WI38 (cell line): ENCODE measurements at regions not wholly inside any gene's neighbourhood (a gene's known extent, or its start where the extent isn't known, plus 50 kb on each side); places are given as distances from the start of the nearest gene placed in this dataset.
"Not testable (repeated sequence)": the region's sequence is repeated elsewhere in the genome, so short reads cannot be mapped to it uniquely, and the experiment has no call there.

ENCODE experiments used
- H3K4me3 ChIP-seq: 2 replicates; pipeline ENCODE4 v1.5.1; 2011; ENCODE audit warnings: low read depth, mild to moderate bottlenecking, control low read depth, low read length
- TF ChIP-seq, protein P1 (sequence below): IDR thresholded peaks from 2 replicates; pipeline ENCODE4 v1.5.1; 2012; ENCODE audit warnings: low read depth, mild to moderate bottlenecking, control low read depth, low read length

DNA sequence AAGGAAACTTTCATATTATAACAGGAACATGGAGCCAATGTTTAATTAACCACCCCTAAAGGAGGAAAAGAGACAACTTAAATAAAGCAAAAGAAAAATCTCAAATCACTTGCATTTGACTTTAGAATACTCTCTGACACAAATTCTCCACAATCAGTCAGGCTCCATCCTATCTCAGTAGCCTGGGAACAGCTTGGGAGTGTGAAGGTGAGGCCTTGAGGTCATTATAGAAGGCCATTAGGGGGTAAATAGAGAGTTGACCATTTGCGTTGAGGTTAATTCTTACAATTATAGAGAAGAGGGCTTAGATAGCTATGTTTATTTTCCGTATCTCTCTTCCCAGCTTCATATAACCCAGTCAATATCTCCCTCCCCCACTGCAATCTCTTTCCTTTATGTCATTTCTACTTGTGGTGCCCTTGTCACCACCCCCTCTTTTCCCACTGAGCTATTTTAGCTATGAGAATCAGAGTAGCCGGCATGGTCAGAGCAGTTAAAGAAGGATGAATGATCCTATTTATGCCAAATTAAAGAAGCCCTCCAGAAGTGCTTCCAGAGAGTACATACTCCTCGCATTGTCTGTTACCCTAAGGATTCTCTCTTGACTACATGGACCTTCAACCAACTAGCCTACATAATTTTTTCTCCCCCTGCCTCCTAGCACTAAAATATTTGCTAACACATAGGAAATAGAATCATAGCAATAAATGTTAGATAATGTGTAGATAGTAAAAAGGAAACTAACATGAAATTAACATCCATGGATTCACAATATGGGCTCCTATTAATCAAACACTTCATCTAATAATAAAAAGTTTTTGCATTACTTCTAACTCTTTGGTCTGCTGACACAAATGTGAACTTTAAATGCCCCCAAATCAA is 135.2 kb upstream of the KRR1 start:
- TF ChIP-seq, protein P1, sequence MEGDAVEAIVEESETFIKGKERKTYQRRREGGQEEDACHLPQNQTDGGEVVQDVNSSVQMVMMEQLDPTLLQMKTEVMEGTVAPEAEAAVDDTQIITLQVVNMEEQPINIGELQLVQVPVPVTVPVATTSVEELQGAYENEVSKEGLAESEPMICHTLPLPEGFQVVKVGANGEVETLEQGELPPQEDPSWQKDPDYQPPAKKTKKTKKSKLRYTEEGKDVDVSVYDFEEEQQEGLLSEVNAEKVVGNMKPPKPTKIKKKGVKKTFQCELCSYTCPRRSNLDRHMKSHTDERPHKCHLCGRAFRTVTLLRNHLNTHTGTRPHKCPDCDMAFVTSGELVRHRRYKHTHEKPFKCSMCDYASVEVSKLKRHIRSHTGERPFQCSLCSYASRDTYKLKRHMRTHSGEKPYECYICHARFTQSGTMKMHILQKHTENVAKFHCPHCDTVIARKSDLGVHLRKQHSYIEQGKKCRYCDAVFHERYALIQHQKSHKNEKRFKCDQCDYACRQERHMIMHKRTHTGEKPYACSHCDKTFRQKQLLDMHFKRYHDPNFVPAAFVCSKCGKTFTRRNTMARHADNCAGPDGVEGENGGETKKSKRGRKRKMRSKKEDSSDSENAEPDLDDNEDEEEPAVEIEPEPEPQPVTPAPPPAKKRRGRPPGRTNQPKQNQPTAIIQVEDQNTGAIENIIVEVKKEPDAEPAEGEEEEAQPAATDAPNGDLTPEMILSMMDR: no peak
- no peak overlapping the region for H3K4me3 ChIP-seq

DNA sequence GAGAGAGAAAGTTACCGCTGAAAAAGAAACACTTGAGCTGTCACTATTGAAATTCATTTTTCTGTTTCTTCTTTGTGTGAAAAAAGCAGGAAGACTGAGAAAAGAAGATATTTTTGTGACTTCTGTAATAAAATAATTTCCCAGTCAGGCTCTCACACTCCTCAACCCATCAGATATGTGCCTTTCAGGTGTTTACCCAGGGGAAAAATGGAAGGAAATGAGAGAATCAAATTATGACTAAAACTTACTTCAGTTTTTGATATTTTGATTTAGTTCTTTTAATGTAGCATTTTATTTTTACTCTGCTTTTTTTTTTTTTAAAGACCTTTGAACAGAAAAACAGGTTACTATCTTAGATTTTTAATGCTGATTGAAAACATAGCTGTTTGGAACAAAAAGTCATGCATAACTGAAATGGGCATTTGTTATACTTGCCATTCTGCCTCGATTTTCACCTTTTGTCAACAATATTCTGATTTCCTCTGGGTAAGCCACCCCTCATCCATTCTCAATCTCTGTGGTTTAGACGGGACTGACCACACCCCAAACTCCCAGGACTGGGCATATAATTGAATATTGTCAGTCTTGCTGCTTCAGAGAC is 133.2 kb upstream of the KRR1 start:
- H3K4me3 ChIP-seq: no peak overlapping the region
- TF ChIP-seq, protein P1: no peak

DNA sequence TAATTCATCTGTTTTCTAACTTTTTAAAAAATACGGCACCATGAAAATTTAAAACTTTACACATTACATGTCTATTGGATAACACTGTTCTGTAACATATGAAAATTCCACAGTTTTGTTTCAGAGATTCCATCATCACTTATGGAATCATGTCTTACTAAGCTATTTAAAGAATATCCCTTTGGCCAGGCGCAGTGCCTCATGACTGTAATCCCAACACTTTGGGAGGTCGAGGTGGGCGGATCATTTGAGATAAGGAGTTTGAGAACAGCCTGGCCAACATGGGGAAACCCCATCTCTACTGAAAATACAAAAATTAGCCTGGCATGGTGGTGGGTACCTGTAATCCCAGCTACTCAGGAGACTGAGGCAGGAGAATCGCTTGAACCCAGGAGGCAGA is 131.7 kb upstream of the KRR1 start:
- not testable (repeated sequence) for H3K4me3 ChIP-seq

DNA sequence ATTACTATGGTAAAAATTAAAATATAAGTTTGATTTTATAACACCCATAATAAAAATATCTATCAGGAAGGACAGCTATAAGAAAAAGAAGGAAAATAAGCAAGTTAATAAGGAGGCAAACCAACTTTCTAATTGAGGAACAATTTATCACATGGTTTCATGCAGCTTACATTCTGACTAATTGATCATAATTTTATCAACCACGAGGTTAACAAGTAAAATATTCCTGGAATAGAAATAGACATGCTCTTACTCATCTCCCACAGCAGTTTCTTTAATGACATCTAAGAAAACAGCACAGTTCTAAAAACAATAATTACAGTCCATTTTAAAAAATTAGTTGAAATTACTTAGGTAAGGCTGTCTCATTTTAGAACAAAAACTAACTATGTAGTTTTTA is 130.8 kb upstream of the KRR1 start:
- TF ChIP-seq, protein P1: no peak

DNA sequence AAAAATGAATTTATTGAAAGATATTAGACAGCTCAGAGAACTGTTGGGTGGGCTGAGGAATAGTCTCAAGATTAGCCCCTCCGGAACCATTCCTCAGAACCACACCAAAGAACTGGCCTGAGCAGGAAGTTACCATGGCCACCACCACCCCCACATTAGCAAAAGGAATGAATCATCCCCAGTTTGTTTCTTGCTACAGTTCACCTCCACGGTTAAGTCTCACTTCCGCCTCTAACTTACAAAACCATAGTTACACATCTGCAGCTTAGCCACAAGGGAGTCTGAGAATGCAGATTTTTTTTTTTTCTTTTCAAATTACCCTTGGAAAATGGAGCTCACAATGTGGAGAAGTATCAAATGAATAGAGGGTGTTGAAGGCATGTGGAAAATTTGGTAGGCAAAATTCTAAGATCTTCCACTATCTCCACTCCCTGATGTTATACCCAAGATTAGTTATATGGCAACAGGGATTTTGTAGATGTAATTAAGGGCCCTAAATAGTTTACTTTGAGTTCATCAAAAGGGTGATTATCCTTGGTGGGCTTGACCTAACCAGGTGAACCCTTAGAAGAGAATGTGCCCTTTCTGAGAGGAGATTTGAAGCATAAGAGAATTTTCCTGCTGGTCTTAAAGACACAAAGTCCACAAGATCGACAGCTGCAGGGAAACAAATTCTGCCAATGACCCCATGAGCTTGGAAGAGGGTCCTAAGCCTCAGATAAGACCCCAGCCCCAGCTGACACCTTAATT is 129.8 kb upstream of the KRR1 start:
- H3K4me3 ChIP-seq: no peak overlapping the region

More for the DNA sequence above, 130.8 kb upstream of the KRR1 start:
- H3K4me3 ChIP-seq: no peak overlapping the region

DNA sequence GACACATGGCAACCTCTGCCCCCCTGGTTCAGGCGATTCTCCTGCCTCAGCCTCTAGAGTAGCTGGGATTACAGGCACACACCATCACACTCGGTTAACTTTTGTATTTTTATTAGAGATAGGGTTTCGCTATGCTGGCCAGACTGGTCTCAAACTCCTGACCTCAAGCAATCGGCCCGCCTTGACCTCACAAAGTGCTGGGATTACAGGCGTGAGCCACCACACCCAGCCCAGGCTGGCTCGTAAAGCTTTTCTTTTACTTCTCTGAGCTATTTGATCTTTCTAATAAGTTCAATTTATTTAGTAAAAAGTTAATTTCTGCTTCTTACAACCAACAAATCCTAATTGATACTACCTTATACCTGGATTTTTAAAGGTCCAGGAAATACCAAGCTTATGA is 127.4 kb upstream of the KRR1 start:
- H3K4me3 ChIP-seq: no peak overlapping the region
- TF ChIP-seq, protein P1: no peak

More for the DNA sequence above, 129.8 kb upstream of the KRR1 start:
- TF ChIP-seq, protein P1: no peak

DNA sequence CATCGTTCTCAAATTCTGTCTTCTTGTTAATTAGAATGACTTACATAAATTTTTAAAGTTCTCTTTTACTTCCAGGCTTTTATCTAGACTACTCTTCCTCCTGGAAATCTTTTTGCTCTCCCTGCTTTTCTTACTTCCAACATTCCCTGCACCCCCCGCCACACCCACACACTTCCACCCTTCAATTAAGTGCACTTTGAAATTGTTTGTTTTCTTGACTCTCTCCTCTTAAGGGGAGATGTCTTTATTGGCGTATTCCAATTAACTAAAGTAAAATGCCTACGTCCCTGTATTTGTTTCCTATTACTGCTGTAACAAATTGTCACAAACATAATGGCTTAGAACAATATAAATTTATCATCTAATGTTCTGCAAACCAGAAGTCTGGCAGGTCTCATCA is 125.2 kb upstream of the KRR1 start:
- TF ChIP-seq, protein P1: no peak
- no peak overlapping the region for H3K4me3 ChIP-seq
